ENCODE measurements at regions not wholly inside any gene's neighbourhood (a gene's known extent, or its start where the extent isn't known, plus 50 kb on each side); places are given as distances from the start of the nearest gene placed in this dataset.

GRCh38 chr4:114361249-114361648 lies 237.4 kb upstream of the UGT8 start:
- no peak for DNase-seq (ENCODE audit: low spot score)

- DNase-seq (ENCODE audit: low spot score) = no peak
Observed at GRCh38 chr4:114364857-114365256, 233.8 kb upstream of the UGT8 start.

- DNase-seq (ENCODE audit: low spot score) = no peak
Observed at GRCh38 chr4:114365591-114365990, 233.0 kb upstream of the UGT8 start.

DNA sequence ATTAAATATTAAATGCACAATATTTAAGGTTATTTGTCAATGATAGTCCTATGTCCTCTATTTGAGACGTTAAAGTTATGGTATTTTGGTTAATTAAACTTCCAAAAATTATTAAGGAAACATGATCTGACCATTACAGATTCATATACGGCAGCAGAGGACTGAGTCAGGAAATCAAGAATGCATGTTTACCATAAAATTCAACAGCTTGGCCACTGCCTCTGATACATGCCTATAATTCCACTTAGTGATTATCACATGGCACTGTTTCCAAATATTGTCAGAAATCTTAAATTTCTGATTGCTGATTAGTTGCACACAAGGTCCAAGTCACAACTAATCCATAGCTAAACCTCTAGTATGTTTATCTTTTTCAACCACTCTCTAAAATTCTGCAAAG lies 232.2 kb upstream of the UGT8 start:
- no peak for DNase-seq (ENCODE audit: low spot score)

GRCh38 chr4:114368751-114369150 lies 229.9 kb upstream of the UGT8 start:
- no peak for DNase-seq (ENCODE audit: low spot score)

DNA sequence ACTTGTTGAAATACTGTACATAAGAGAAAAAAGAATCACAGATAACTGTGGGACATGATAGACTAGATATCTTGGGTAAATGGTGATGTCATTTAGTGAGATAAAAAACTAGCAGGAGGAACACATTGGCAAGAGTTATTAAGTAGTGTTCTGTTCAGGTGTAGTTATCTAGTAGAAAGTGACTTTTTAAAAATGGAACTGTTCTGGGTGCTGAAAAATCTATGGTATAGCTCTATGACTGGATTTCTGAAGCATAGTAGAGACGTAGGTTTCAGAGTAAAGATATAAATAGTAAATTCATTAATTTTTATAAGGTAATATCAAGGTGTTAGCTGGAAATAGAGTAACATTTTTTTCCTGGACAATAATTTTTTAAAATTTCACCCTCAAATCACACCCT lies 225.1 kb upstream of the UGT8 start:
- no peak for DNase-seq (ENCODE audit: low spot score)

DNA sequence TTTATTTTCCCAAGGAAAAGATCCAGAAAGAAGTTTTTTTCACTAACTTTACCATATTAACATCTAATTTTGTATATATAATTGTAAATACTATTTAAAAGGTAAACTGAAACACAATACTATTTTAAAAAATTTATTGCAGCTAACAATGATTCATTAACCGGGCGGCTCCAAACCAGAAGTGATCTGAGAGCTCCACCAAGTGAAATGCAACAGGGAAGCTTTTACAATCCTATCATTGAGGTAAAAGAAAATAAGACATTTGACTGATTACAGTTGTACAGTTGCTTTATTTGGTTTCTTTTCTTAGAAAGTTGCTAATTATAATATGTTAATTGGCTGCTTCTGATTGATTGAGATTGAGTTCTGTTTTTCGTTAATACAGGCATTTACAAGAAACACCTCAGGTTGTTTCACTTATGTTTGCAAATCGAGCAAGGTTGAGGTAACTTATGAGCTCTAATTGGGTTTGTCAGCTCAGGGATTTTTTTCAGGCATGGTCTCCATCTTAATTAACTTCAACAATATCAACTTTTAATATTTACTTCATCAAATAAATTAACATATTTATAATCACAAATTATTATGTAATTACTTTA lies 220.2 kb upstream of the UGT8 start:
- DNase-seq (ENCODE audit: low spot score) = no peak

- DNase-seq (ENCODE audit: low spot score) = no peak
Observed at GRCh38 chr4:114383067-114383466, 215.5 kb upstream of the UGT8 start.

GRCh38 chr4:114383721-114384120 lies 214.9 kb upstream of the UGT8 start:
- no peak for DNase-seq (ENCODE audit: low spot score)

GRCh38 chr4:114384629-114385028 lies 214.0 kb upstream of the UGT8 start:
- peak; percentile 7 for DNase-seq (ENCODE audit: low spot score)

- no peak for DNase-seq (ENCODE audit: low spot score)
Observed at GRCh38 chr4:114385195-114385985, 213.2 kb upstream of the UGT8 start.

- DNase-seq (ENCODE audit: low spot score) = peak; percentile 22
Observed at GRCh38 chr4:114386637-114387233, 211.9 kb upstream of the UGT8 start.

GRCh38 chr4:114389070-114389685 lies 209.4 kb upstream of the UGT8 start:
- DNase-seq (ENCODE audit: low spot score) = no peak

- DNase-seq (ENCODE audit: low spot score) = no peak
Observed at GRCh38 chr4:114393295-114394038, 205.1 kb upstream of the UGT8 start.

DNA sequence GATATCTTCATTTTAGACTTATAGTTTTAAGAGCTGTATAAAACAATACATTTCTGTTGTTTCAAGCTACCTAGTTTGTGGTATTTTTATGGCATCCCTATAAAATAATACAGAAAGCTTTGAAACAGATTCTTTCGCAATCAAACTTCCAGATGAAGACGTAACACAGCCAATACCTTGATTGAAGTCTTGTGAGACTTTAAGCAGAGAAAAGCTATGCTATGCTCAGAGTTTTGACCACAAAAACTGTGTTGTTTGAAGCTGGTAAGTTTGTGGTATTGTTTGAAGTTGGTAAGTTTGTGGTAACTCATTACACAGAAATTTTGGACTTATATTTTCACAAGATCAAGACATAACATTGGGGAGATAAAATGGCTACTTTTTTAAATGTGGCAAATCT lies 201.8 kb upstream of the UGT8 start:
- no peak for DNase-seq (ENCODE audit: low spot score)

DNA sequence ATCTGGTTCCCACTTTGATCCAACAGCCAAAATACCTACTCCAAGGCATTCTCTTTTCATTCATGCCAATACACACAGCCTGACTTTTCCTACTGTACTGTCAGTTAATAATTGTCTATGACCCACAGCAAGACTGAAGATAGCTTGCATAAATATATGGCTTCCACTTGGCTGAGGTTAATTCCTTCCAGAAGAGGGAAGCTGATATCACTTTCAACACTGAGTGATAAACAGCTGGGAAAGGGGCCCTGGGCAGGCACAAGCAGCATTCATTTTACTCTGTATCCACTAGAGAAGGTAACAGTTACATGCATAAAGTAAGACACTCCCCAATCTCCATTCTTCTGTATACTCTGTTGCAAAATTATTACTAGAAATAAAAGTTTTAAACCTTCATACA lies 200.2 kb upstream of the UGT8 start:
- DNase-seq (ENCODE audit: low spot score) = no peak

DNA sequence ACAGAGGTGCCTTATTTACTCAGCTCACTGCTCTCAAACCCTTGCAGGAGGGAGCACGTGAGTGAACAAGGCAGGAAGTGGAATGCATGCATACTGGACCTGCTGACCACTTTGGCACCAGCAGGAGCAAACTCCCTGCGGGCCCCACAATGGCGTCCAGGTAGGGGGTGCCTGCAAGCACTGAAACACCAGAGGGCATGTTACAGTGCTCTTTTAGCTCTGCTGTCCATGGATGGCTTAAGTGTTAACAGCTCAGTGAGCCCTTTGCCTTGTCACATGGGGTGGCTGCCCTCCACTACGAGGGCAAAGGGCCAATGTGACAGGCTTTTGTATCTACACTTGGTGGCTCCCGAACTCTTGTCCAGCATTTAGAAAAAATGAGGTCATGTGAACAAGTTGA lies 199.5 kb upstream of the UGT8 start:
- DNase-seq (ENCODE audit: low spot score) = no peak

DNA sequence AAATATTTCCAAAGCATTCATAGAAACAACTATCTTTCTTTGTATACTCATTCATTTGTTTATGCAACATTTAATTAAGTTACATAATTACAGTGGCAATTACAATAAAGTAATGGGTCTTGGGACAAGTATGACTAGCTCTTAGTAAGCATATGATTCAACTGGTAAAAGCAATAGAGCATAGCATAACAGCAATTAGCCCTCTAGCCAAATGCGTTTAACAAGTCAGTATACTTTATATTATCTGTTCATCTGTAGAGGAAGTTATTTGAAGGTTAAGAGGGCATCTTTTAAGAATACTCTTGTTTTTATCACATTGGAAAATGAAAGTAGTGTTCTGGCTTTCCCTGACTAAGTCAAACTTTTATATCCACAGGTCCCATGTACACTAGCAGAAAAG lies 198.1 kb upstream of the UGT8 start:
- no peak for DNase-seq (ENCODE audit: low spot score)

- no peak for DNase-seq (ENCODE audit: low spot score)
Observed at GRCh38 chr4:114401483-114401882, 197.1 kb upstream of the UGT8 start.

DNA sequence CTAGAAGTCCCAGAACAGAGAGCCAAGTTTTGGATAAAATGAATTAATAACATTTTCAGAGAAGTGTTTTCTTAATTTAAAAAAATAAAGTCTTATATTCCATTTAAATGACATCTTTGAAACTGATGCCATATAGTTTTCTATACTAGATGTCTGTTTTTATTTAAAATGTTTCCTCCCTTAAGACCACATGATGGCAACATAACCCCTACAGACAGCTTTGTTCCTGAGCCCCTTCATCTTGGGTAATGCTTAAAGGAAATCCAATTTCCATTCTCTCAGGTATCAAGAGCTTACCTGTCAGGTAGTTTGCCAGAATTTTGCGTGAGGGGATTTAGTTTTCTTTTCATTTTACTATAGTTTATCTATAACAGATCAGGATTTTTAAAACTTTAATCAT lies 181.4 kb upstream of the UGT8 start:
- no peak for DNase-seq (ENCODE audit: low spot score)

GRCh38 chr4:114420069-114420468 lies 178.5 kb upstream of the UGT8 start:
- DNase-seq (ENCODE audit: low spot score) = no peak

- DNase-seq (ENCODE audit: low spot score) = no peak
Observed at GRCh38 chr4:114423582-114423981, 175.0 kb upstream of the UGT8 start.

Measured in SK-N-DZ (cell line).